SK-N-SH (cell line): ENCODE measurements at regions not wholly inside any gene's neighbourhood (a gene's known extent, or its start where the extent isn't known, plus 50 kb on each side); places are given as distances from the start of the nearest gene placed in this dataset.
A peak's percentile ranks its signal among the peaks of the same experiment; 100 is the strongest.

ENCODE experiments used
- CTCF ChIA-PET: fragments of 300-600, 350-600 bp; formaldehyde crosslinking; extraction: SDS; loops from one replicate; lab custom pipeline; 2021; lab: Yijun Ruan, JAX
- POLR2A ChIA-PET: fragments of 350-600 bp; sonication (Branson Sonifier 250); formaldehyde crosslinking; extraction: SDS; loops from one replicate; lab custom pipeline; 2020; ENCODE audit warnings: antibody characterized with exemption, inconsistent platforms; lab: Yijun Ruan, JAX
- DNase-seq: peaks from one replicate; pipeline ENCODE4 v3.0.0; 2012
- H2AFZ ChIP-seq: fragments of 200-600 bp; sonication (generic); 2 replicates; pipeline ENCODE4 v1.8.1; 2016; ENCODE audit warnings: antibody characterized with exemption, mild to moderate bottlenecking, low read depth
- H3F3A ChIP-seq: fragments of 200-600 bp; sonication (generic); replicated peaks from 2 replicates; pipeline ENCODE3; 2016; ENCODE audit warnings: antibody characterized with exemption, mild to moderate bottlenecking; ENCODE audit not compliant: insufficient read depth
- H3K27ac ChIP-seq, 2 experiments: fragments of 200-500 bp in 1 of 2; fragments of 200-600 bp in 1 of 2; sonication (Bioruptor generic) in 1 of 2; sonication (generic), shearing (Covaris generic) in 1 of 2; 2 replicates each; pipeline versions ENCODE4 v1.5.1 to v1.6.1; 2014 to 2016; ENCODE audit warnings: low read depth in 2 of 2, inconsistent platforms in 1 of 2, low read length in 1 of 2, mild to moderate bottlenecking in 1 of 2, mixed read lengths in 1 of 2
- H3K27me3 ChIP-seq: fragments of 200-600 bp; sonication (generic), shearing (Covaris generic); 2 replicates; pipeline ENCODE4 v1.6.1; 2016; ENCODE audit warnings: mixed run types; ENCODE audit not compliant: insufficient read depth
- H3K36me3 ChIP-seq, 2 experiments: fragments of 200-500 bp in 1 of 2; fragments of 200-600 bp in 1 of 2; sonication (Bioruptor generic) in 1 of 2; sonication (generic) in 1 of 2; replicated peaks in 1 of 2; 2 replicates each; pipeline versions ENCODE3 to v1.5.1; 2014 to 2016; ENCODE audit warnings: low read length in 1 of 2, mild to moderate bottlenecking in 1 of 2; ENCODE audit not compliant: insufficient read depth in 2 of 2, control insufficient read depth in 1 of 2
- H3K4me1 ChIP-seq, 2 experiments: fragments of 200-500 bp in 1 of 2; fragments of 200-600 bp in 1 of 2; sonication (Bioruptor generic) in 1 of 2; sonication (generic), shearing (Covaris generic) in 1 of 2; 2 replicates each; pipeline versions ENCODE4 v1.5.1 to v1.6.1; 2014 to 2016; ENCODE audit warnings: low read depth in 1 of 2, low read length in 1 of 2, mixed run types in 1 of 2; ENCODE audit not compliant: insufficient read depth in 2 of 2, control insufficient read depth in 1 of 2
- H3K4me2 ChIP-seq: fragments of 200-600 bp; sonication (generic), shearing (Covaris generic); 2 replicates; pipeline ENCODE4 v1.6.1; 2017; ENCODE audit warnings: mixed run types
- H3K4me3 ChIP-seq, 2 experiments: fragments of 200-500 bp in 1 of 2; fragments of 200-600 bp in 1 of 2; sonication (Bioruptor generic) in 1 of 2; sonication (generic), shearing (Covaris generic) in 1 of 2; 2 replicates each; pipeline versions ENCODE4 v1.5.1 to v1.8.1; 2014 to 2016; ENCODE audit warnings: low read depth in 2 of 2, inconsistent platforms in 1 of 2, low read length in 1 of 2, mild to moderate bottlenecking in 1 of 2, mixed read lengths in 1 of 2, moderate library complexity in 1 of 2
- H3K79me2 ChIP-seq: fragments of 200-600 bp; sonication (generic); 2 replicates; pipeline ENCODE4 v1.8.1; 2017; ENCODE audit warnings: mild to moderate bottlenecking; ENCODE audit not compliant: insufficient read depth
- H3K9ac ChIP-seq: fragments of 200-600 bp; sonication (generic); 2 replicates; pipeline ENCODE4 v1.6.1; 2017; ENCODE audit warnings: mixed run types
- H3K9me2 ChIP-seq: fragments of 200-600 bp; sonication (generic); 2 replicates; pipeline ENCODE4 v1.6.1; 2017; ENCODE audit warnings: mixed run types
- H3K9me3 ChIP-seq: fragments of 200-600 bp; sonication (generic); 2 replicates; pipeline ENCODE4 v1.6.1; 2017; ENCODE audit warnings: mixed run types, mild to moderate bottlenecking, moderate library complexity
- H4K20me1 ChIP-seq: fragments of 200-600 bp; sonication (generic); 2 replicates; pipeline ENCODE4 v1.6.1; 2017; ENCODE audit warnings: mild to moderate bottlenecking, mixed run types; ENCODE audit not compliant: insufficient read depth
- CHD2 ChIP-seq: fragments of 150-350 bp; IDR thresholded peaks from 2 replicates; pipeline ENCODE4 v1.6.1; 2018; ENCODE audit warnings: low read length; ENCODE audit not compliant: partially characterized antibody
- CTCF ChIP-seq: fragments of 200-600 bp; sonication (generic); IDR thresholded peaks from 2 replicates; pipeline ENCODE4 v1.6.1; 2017; ENCODE audit warnings: antibody characterized with exemption, mild to moderate bottlenecking, moderate library complexity
- FOSL2 ChIP-seq: IDR thresholded peaks from 2 replicates; pipeline ENCODE4 v1.4.0; 2012; ENCODE audit warnings: low read depth, mild to moderate bottlenecking, moderate library complexity, borderline replicate concordance
- FOXJ3 ChIP-seq: sonication (generic); formaldehyde crosslinking; IDR thresholded peaks from 2 replicates; pipeline ENCODE4 v1.5.1; 2020; ENCODE audit warnings: mild to moderate bottlenecking, missing genetic modification reagents
- GABPA ChIP-seq: IDR thresholded peaks from 2 replicates; pipeline ENCODE4 v1.4.0; 2012; ENCODE audit warnings: low read depth, mild to moderate bottlenecking
- GATA2 ChIP-seq: sonication (generic); formaldehyde crosslinking; IDR thresholded peaks from 2 replicates; pipeline ENCODE4 v1.5.0; 2020; ENCODE audit warnings: mild to moderate bottlenecking, missing genetic modification reagents
- JUND ChIP-seq: IDR thresholded peaks from 2 replicates; pipeline ENCODE4 v1.4.0; 2012
- RAD21 ChIP-seq: IDR thresholded peaks from 2 replicates; pipeline ENCODE4 v1.6.1; 2012; ENCODE audit warnings: mild to moderate bottlenecking, low read length
- REST ChIP-seq: IDR thresholded peaks from 2 replicates; pipeline ENCODE4 v1.6.1; 2012; ENCODE audit warnings: mild to moderate bottlenecking, low read depth, low read length, moderate library complexity
- SIN3A ChIP-seq: IDR thresholded peaks from 2 replicates; pipeline ENCODE4 v1.6.1; 2012; ENCODE audit warnings: low read depth, mild to moderate bottlenecking, low read length, moderate library complexity, borderline replicate concordance
- SMC3 ChIP-seq: IDR thresholded peaks from 2 replicates; pipeline ENCODE4 v1.6.1; 2012; ENCODE audit warnings: low read depth, low read length, improper control_type of control experiment
- TAF1 ChIP-seq: IDR thresholded peaks from 2 replicates; pipeline ENCODE4 v1.6.1; 2012; ENCODE audit warnings: low read depth, mild to moderate bottlenecking, low read length, moderate library complexity, borderline replicate concordance
- YY1 ChIP-seq: IDR thresholded peaks from 2 replicates; pipeline ENCODE4 v1.4.0; 2012; ENCODE audit warnings: low read depth, mild to moderate bottlenecking
- WGBS: methylation state at CpG from one replicate; pipeline ENCODE4 v1.1.6; 2017; ENCODE audit warnings: low lambda C conversion rate; 5-methylcytosine and 5-hydroxymethylcytosine counted together
- TF ChIP-seq, protein P1 (sequence below): IDR thresholded peaks from 2 replicates; pipeline ENCODE4 v1.4.0; 2012; ENCODE audit warnings: low read depth

GRCh38 chr12:111150360-111150759, 218.5 kb downstream of the PHETA1 start:
- no peaks in the 10 kb centered on the region for H3F3A ChIP-seq
- no peaks in the 10 kb centered on the region for H3K36me3 ChIP-seq
- H3K4me3 ChIP-seq: no peak overlapping the region
- CTCF ChIA-PET: interaction anchor here (0.9 to 3.5 kb wide), 6 partner anchors 9 to 149 kb away, joined by 3 to 39 read pairs (median 4); no protein-coding TSS in a partner anchor
- H3K9ac ChIP-seq: no peak overlapping the region
- H4K20me1 ChIP-seq: no peaks in the 10 kb centered on the region
- no peak for DNase-seq
- H2AFZ ChIP-seq: no peak overlapping the region
- TF ChIP-seq FOSL2: no peak
- TF ChIP-seq GABPA: no peak
- no peak for TF ChIP-seq JUND
- TF ChIP-seq, all 33 proteins: peak for 0
- no peaks in the 10 kb centered on the region for H3K79me2 ChIP-seq
- H3K9me3 ChIP-seq: no peaks in the 10 kb centered on the region
- 26% methylated on average over 7 of the region's 7 CpGs for WGBS
- H3K27ac ChIP-seq: peak overlapping the region in 1 of 2 experiments; percentile 41; a peak in 2 of 4 replicates
- H3K4me1 ChIP-seq: peaks cover 0 to 13% of the 10 kb centered on the region in 2 experiments; a peak in 2 of 4 replicates
- POLR2A ChIA-PET: no interaction called here
- no peaks in the 10 kb centered on the region for H3K27me3 ChIP-seq
- H3K9me2 ChIP-seq: no peaks in the 10 kb centered on the region
- no peak overlapping the region for H3K4me2 ChIP-seq

DNA sequence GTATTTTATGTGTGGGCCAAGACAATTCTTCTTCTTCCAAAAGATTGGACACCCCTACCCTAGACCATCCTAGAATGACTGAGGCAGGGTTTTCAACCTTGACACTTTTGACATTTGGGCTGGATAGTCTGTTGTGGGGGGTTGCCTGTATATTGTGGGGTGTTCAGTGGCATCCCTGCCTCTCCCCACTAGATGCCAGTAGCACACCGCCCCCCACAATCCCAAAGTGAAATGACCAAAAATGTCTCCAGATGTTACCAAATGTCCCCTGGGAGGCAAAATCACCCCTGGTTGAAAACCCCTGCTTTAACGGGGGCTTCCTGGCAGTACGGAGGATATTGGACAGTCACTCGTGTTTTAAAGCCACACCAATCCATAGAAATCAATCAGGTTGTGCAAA, 219.6 kb downstream of the PHETA1 start:
- H3K4me1 ChIP-seq: peaks cover 0 to 12% of the 10 kb centered on the region in 2 experiments; a peak in 2 of 4 replicates
- no peaks in the 10 kb centered on the region for H3K36me3 ChIP-seq
- no peak overlapping the region for H2AFZ ChIP-seq
- no peaks in the 10 kb centered on the region for H3F3A ChIP-seq
- H3K9me2 ChIP-seq: no peaks in the 10 kb centered on the region
- H3K4me3 ChIP-seq: no peak overlapping the region
- WGBS: 60% methylated on average over 4 of the region's 4 CpGs
- no peaks in the 10 kb centered on the region for H3K9me3 ChIP-seq
- ChIA-PET CTCF (interaction anchor here (0.6 to 3.5 kb wide), 8 partner anchors 11 to 164 kb away, joined by 3 to 39 read pairs (median 4); no protein-coding TSS in a partner anchor), POLR2A (no interaction called here)
- no peak for DNase-seq
- no peaks in the 10 kb centered on the region for H4K20me1 ChIP-seq
- TF ChIP-seq SMC3 (peak; percentile 39; the same call in 1 of the 2 replicates), CTCF (no peak), RAD21 (peak; percentile 75), YY1 (no peak)
- H3K4me2 ChIP-seq: no peak overlapping the region
- H3K27me3 ChIP-seq: no peaks in the 10 kb centered on the region
- H3K9ac ChIP-seq: no peak overlapping the region
- no peak overlapping the region for H3K27ac ChIP-seq
- H3K79me2 ChIP-seq: no peaks in the 10 kb centered on the region

GRCh38 chr12:111148005-111148404, 220.9 kb downstream of the PHETA1 start:
- H3K79me2 ChIP-seq: no peaks in the 10 kb centered on the region
- no peaks in the 10 kb centered on the region for H3K27me3 ChIP-seq
- no peak overlapping the region for H2AFZ ChIP-seq
- H3K9me3 ChIP-seq: no peaks in the 10 kb centered on the region
- 64% methylated on average over 6 of the region's 6 CpGs for WGBS
- ChIA-PET CTCF (interaction anchor here (0.7 to 1.3 kb wide), 5 partner anchors 9 to 165 kb away, joined by 3 to 5 read pairs (median 3); no protein-coding TSS in a partner anchor), POLR2A (no interaction called here)
- H3K36me3 ChIP-seq: no peaks in the 10 kb centered on the region
- H3K27ac ChIP-seq: no peak overlapping the region
- no peaks in the 10 kb centered on the region for H3K9me2 ChIP-seq
- DNase-seq: no peak
- no peak overlapping the region for H3K9ac ChIP-seq
- H3K4me3 ChIP-seq: no peak overlapping the region
- H3F3A ChIP-seq: no peaks in the 10 kb centered on the region
- no peak overlapping the region for H3K4me2 ChIP-seq
- H3K4me1 ChIP-seq: peaks cover 0 to 13% of the 10 kb centered on the region in 2 experiments; a peak in 2 of 4 replicates
- H4K20me1 ChIP-seq: no peaks in the 10 kb centered on the region
- TF ChIP-seq FOXJ3 (no peak), SIN3A (no peak), CHD2 (no peak), TAF1 (no peak), CTCF (no peak), GATA2 (CRISPR knock-in tag) (no peak), REST (no peak)
- TF ChIP-seq, protein P1, sequence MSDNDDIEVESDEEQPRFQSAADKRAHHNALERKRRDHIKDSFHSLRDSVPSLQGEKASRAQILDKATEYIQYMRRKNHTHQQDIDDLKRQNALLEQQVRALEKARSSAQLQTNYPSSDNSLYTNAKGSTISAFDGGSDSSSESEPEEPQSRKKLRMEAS: no peak
